HG03571 (cell line): ENCODE measurements at regions not wholly inside any gene's neighbourhood (a gene's known extent, or its start where the extent isn't known, plus 50 kb on each side); places are given as distances from the start of the nearest gene placed in this dataset.

Experiments used
- ATAC-seq: cut with Tn5 transposase; IDR thresholded peaks from one replicate; pipeline ENCODE4 v1.9.1; 2021; ENCODE audit not compliant: unreplicated experiment

DNA sequence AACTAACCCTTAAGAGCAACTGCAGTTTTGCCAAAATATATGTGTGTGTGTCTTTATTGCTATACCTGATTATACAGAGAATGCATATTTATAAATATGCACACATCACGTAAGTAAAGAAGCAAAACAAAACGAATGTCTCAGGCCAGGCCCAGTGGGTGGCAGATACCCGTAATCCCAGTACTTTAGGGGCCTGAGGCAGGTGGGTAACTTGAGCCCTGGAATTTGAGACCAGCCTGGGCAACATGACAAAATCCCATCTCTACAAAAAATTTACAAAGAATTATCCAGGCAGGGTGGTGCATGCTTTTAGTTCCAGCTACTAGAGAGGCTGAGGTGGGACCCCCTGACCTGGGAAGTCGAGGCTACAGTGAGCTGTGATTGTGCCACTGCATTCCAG lies 745.3 kb downstream of the SATB2 start:
- no peak for ATAC-seq

DNA sequence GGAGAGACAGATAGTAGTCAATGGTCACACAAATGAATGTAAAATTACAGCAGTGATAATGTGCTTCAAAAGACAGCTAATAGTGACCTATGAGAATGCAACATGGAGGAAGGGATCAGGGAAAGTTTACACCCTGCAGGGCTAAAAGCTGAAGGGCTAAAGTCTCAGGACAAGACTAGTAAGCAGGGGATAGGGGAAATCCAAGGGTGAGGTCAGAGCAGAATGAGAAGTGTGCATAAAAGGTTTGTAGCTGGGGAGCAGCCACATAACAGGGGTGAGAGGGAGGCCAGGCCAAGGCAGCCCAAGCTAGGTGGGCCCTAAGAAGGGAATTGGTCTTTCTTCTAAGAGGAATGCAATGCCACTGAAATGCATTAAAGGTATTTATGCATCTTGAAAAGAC lies 746.3 kb downstream of the SATB2 start:
- ATAC-seq = no peak

DNA sequence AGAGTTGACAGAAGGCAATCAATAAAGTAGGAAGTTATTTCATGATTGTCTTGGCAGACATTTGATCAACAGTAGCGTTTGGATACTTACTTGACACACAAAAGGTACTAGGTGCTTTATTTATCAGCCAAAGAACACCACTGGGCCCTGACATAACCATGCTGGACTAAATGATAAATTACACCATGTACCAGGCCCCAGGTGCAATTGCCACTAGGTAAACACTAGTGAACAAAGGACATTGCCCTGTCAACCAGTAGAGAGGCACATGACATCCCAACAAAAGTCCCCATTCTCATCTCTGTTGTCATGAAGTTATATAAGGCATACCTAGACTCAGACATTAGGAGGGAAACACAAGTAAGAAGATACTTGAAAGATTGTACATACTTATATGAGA lies 747.2 kb downstream of the SATB2 start:
- ATAC-seq = no peak

DNA sequence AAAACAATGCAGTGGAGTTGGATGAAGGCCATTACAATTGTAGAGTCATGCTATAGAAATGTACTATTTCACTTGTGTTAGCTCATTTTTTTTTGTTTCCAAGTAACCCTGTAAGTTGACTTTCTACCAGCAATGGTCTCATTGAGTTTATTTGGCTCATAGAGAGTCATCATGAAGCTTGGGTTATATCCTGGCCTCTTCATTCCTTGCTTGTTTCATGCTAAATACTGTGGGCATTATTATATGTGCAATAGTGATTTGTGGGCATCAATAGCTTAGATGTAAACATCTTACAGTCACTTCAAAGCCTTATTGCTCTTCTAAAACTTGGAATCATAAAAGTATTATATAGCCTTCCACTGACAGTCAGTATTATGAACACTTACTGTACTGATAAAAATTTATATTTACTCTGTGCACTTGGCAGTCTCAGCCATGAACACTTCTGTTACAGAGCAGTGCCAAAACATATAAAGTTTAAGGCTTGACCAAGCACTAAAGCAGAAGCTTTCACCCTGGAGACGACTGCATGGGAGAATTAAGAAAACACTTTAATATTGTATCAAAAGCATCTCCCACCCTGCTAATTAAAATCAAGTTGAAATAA lies 751.2 kb downstream of the SATB2 start:
- ATAC-seq = no peak

DNA sequence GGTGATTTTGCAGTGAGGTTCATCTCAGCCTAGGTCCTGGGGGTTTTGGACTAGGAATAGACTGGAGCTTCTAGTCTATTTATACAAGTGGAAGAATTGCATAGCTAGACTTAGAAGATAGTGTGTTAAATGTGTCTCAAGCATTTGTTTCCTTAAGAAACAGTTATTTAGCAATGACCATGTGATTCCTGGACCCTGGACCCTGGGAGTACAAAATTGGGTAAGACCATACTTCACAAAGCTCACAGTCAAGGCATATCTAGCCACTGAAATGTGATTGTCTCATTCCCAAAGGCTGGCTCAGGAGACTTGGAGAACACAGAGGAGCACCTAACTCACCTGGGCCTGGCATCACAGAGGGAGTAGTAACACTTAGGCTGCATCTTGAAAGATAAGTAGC lies 754.5 kb downstream of the SATB2 start:
- no peak for ATAC-seq

DNA sequence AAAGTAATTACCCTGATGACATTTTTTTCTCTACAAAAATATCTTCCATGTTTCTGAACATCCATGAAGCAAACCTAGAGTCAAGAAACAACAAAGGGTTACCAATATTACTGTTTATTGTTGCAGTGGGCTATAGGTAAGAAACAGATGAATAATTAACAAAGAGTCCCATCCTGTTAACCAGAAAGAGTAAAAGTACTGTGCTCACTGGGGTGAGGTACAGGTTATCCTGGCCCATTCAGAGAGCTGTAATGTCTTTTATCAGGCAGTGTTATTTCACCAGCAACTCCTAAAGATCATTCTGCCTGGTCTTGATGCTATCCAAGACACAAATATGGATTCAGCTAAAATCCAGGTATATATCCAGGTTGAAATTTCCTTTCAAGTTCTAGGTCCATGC lies 754.9 kb downstream of the SATB2 start:
- ATAC-seq = no peak

DNA sequence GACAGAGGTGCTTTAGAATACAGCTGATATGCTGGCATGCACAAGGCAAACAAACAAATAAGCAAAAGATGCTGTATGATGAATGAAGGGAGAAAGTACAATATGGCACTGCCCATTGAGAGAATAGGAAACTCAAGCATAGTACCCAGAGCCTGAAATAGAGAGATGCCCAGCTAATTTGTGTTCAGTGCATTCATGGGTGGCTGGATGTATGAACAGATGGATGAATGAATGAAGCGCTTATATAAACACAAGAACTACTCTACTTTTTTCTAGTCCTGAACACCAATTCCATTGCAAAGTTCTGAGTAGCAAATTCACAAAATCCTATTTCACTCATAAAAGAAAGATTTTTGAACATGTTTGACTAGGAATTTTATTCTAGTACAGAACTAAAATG lies 756.3 kb downstream of the SATB2 start:
- ATAC-seq = no peak

DNA sequence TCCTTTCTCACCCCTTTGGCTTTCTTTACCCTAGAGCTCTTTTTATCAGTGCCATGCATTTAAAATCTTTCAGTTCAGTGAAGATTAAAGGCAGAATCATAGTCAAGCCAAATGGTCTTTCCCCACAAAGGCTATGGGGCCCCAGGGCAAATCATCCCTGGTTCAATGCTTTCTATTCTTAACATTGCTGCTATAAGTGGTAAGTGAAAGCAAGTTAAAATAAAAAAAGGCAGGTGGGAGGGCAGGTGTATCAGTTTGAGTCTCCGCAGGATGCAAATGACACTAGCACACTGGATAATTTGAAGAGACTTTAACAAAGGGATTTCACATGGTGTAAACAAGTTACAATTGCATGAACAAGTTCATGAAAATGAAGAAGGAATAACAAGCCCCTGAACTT lies 757.4 kb downstream of the SATB2 start:
- ATAC-seq = no peak

DNA sequence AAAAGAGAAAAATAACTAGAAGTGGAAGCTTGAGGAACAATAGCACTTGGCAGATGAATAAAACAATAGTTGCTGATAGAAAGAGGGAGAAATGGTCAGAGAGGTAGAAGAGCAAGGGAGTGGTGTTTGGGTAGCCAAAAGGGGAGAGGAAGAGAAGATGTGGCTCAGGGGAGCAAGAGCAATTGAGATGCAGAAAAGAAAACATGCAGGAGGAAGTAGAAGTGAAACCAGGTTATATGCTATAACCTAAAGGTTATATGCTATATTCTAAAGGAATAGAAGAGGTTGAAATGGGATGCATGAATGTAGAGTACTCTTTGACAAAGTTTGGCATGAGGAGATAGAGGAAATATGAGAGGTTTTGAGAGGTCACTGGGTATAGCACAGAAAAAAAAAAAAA lies 759.5 kb downstream of the SATB2 start:
- ATAC-seq = no peak

DNA sequence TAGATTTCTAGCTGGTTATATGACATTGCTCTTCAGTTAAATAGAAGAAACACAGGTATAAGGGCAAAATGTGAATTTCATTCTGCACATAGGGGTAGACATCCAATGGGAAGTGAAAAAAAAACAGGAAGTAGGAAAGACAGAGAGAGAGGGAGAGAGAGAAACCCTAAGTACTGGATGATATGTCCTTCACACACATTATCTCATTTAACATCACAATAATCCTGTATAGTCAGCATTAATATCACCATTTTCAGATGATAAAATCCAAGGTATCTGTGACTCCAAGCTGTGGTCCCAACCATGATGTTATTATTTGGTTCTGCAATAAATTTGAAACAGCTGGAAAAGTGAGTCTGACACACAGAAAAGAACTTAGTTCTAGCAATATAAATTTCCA lies 759.9 kb downstream of the SATB2 start:
- ATAC-seq = no peak

DNA sequence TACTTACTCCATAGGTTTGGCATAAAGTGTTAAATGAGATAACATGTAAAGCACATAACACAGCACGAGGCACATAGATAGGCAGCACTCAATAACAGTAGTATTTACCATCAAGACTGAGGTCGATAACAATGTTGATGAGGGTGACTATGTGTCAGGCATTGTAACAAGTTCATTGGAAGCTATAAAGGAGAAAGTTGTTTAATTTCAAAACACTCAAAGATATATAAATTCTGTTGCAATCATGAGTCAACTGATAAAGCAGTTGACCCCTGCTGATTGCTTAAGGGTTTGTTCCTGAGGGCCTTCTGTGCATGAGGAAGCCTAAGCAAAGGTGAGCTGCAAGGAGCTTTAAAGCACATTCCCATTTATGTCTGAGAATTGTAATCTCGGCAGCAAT lies 760.5 kb downstream of the SATB2 start:
- ATAC-seq = no peak

DNA sequence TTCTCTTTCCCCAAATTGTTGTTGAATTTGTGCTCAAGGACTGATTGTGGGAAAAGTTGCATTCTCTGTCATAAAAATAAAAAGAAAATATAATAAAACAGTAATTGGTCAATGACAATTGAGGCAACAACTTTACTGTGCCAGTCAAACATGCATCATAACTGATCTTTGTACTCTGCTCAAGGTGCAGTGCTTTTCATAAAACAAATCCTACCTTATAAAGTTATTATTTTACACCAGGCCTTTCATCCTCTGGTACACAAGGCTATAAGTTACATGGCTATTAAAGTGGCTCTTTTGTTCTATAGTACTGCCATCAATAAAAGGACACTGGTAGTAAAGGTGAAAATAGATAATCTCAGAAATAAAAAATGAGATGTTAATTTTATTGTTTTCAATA lies 761.9 kb downstream of the SATB2 start:
- ATAC-seq = no peak

DNA sequence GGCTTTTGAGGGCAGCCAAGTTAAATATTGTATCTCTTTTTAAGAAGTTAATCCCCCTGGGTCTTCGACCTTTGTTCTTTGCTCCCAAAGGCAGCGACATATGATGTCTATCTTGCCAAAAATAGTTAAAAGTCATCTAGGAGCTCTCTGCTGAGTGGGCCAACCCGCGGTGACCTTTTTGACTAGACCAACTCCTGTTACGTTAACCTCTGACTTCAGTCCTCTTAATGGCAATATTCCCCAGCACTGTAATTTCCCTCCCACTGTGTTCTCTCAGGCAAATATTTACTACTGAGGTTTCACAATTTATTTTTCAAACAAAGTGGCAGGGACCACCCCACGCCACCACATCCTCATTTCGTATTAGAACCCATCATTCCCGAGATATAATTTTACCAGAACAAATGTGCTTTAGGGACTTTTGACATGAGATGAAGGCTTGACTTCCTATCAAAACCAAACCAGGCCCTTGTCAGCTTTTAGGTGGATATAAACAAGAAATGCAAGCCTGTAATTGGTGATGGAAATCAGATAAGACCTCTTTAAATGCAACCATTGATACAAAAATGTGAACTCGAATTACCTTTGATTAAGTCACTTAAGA lies 764.7 kb downstream of the SATB2 start:
- no peak for ATAC-seq

DNA sequence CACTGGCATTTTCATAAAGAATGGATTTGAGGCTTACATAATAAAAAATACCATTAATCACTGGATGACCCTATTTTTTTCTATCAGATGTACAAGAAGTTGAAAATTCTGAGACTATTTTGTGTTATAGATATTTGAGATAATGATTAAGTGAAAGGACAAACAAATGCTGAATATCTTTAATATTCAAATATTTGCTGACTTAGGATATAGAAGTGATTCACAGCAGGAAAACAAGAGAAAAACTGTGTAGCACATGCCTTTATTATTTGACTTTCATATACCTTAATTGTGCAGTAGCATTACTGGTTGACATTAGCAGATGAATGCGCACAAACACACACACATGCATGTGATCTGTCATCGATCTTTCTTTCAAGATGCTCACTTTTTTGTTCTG lies 766.5 kb downstream of the SATB2 start:
- ATAC-seq = no peak

DNA sequence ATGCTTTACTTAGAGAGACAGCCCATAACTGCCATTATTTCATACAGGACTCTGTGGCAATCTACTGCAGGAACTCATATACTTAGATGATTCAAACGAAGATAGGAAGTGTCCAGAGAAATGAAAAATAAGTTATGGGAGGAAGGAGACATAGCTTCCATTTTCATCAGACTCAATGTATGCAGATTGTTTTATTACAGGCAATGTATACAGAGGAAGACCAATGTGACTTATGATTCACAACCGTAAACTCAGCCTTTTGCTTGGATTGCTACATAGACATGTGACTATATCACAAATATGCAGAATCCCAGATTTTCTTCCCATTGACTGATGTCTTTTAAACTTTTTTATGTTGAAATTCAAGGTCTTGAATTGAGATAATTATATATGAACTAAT lies 793.4 kb downstream of the SATB2 start:
- no peak for ATAC-seq

DNA sequence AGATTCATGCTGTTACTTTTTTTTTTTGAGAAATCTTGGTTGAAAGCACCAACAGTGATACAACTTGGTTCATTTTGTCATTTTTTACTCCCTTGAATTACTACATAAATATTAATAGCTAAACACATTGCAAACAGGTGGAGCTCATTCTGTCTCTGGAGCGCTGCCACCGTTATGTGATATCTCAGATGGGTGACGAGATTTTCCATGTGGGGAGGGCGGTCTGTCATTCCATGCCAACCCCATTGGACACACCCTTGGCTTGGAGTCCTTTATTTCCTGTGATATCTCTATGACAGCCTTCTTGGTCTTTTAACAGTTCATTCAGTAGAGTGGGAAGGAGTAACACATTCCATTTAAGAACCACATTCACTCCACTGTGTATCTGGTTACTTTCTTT lies 794.8 kb downstream of the SATB2 start:
- no peak for ATAC-seq

DNA sequence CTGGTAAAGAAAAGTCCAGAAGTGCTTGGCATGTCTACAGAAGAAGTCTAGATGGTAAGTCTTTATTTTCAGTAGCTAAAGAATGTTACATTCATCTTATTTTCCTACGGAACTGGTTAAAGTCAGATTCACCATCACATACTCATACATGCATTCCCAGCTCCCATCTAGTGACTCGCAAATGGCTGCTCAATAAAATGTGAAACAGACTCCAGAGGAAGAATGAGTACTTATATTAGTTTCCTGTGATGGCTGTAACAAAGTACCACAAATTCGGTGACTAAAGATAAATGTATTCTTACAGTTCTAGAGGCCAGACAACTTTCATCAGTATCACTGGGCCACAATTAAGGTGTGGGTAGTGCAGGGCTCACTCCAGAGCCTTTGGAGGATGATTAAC lies 797.2 kb downstream of the SATB2 start:
- no peak for ATAC-seq

DNA sequence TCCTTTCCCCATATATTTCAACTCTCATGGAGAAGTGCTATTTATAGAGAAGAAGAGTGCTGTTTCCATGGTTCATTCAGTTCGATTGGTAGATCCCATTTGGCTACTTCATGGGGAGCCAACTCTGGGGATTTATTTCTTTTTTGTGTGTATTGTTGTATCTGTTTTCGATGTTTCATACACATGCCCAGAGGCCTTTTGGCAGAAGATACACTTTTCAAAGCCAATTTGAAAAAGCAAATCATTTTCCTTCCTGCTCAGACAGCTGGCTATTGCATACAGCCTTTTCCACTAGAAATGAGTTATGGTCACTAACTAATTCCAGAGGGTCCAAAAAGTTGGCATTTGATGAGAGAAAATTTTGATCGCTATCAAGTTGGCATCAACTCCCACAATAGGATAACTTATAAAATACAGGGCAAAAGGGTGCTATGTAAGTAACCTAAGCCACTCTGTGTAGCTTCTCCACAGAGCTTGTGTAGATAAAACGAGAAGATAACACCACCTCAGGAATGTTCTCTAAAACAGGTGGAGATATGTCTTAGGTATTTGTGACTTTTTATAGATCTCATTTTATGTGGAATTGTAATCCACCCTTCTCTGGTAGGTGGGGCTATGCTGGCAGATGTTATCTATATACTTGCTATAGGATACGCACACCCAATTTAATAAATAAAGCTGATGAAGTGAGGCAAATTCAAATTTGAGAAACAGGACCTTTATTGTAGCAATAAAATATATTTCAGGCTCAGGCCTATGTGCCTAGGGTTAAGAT lies 798.5 kb downstream of the SATB2 start:
- no peak for ATAC-seq

DNA sequence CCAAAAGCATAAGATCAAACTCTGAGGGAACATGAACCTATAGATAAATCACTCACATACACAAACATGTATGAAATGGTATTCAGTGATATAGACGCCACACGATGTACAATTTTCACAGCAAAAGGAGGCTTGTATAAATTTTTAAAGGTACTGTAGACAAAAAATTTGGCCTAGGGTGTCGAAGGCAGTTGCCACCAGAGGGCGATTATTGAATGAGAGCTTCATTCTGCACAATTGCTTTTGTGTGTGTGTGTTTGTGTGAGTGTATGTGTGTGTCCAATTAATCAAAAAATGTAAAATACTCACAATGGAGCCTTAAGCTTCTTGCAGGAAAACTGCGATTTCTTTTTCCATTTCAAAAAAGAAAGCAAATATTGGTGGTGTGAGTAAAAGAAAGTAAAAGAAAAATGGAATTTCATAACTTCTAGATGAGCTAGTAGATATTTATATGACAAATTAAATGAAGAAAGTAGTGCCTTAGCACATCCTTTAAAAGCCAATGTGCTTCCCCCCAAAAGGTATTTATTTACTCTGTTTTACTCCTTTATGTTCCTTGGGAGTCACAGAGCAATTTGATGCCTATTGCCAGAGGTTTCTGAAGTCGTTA lies 800.1 kb downstream of the SATB2 start:
- no peak for ATAC-seq

DNA sequence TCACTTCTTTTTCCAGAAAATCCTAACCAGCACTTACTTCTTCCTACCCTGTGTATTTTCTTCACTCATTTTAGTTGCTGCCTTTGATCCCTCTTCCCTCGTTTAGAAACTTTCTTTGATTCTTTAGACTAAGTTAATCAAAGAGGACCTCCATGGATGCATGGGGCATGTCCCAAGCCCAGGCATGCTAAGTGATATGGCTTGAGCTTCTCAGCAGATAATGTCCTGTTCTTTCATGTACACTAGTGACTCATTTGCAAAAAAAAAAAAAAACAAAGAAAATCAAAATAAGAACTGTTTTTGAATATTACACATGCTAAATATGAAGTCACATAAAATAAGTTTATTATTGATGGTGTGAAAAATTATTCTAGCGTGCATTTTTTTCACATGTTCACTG lies 800.9 kb downstream of the SATB2 start:
- ATAC-seq = no peak

DNA sequence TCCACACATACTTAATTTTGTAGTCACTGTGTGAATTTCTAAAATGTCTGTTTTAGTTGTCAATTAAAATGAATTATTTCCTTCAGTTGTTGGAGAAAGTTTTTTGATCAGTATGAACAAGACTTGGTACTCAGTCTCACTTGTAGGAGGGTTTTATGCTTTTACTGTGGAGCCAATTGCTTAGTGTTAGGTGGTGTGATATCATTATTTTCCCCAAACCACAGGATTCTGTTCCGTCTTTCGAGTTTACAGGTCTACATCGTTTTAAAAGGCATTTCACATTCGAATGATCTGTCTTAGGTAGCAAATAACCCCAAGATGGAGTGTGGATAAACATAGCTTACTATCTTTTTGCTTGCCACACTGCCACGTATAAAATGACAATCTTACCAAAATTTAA lies 803.1 kb downstream of the SATB2 start:
- ATAC-seq = no peak

DNA sequence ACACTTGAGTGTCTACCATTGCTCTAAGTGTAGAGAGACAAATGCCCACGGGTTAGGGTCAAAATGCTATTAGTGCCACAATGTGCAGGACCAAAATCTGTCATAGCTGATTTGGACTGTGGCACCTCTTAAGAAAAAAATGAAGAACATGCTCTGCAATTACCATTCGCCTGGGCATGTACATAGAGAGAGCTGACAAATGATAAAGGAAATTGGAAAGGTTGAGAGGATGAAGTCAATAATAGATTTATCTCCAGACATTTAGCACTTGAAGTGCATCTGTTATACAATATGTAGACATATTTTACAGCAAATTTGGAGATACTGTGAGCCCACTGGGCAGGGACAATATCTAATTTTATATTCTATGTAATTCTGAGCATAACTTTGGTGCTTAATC lies 804.4 kb downstream of the SATB2 start:
- no peak for ATAC-seq
